HEK293 (cell line): ENCODE measurements at regions not wholly inside any gene's neighbourhood (a gene's known extent, or its start where the extent isn't known, plus 50 kb on each side); places are given as distances from the start of the nearest gene placed in this dataset.

Experiments
- CTCF ChIA-PET: fragments of 350-600 bp; formaldehyde crosslinking; extraction: SDS; loops from one replicate; lab custom pipeline; 2021; ENCODE audit warnings: antibody characterized with exemption; lab: Yijun Ruan, JAX
- POLR2A ChIA-PET: fragments of 300-600 bp; formaldehyde crosslinking; extraction: SDS; loops from one replicate; lab custom pipeline; 2020; ENCODE audit warnings: antibody characterized with exemption, inconsistent platforms; lab: Yijun Ruan, JAX
- H3K27ac ChIP-seq: fragments of 200-500 bp; sonication (Bioruptor generic); 2 replicates; pipeline ENCODE4 v1.5.1; 2014; ENCODE audit warnings: low read depth, low read length, control low read depth, inconsistent platforms; ENCODE audit errors: extremely low read depth
- H3K36me3 ChIP-seq, 2 experiments: fragments of 200-500 bp in 1 of 2; sonication (Bioruptor generic) in 1 of 2; 1 replicate in 1 of 2; 2 replicates in 1 of 2; pipeline ENCODE4 v1.5.1; 2014 to 2017; ENCODE audit warnings: inconsistent platforms in 2 of 2, low read length in 2 of 2; ENCODE audit not compliant: control insufficient read depth in 2 of 2, insufficient read depth in 1 of 2
- H3K4me1 ChIP-seq: fragments of 200-500 bp; sonication (Bioruptor generic); 2 replicates; pipeline ENCODE4 v1.5.1; 2014; ENCODE audit warnings: mild to moderate bottlenecking, low read length, inconsistent platforms; ENCODE audit not compliant: control insufficient read depth, insufficient read depth
- H3K4me3 ChIP-seq: 2 replicates; pipeline ENCODE4 v1.5.1; 2011; ENCODE audit warnings: low read depth, mild to moderate bottlenecking, control low read depth, low read length, moderate library complexity
- H3K9me3 ChIP-seq: fragments of 200-500 bp; sonication (Bioruptor generic); 2 replicates; pipeline ENCODE4 v1.5.1; 2014; ENCODE audit warnings: low read depth, low read length, inconsistent platforms; ENCODE audit not compliant: control insufficient read depth, insufficient read depth
- SCRT2 ChIP-seq: fragments of 450-650 bp; formaldehyde crosslinking; IDR thresholded peaks from 2 replicates; pipeline ENCODE4 v1.5.1; 2016; ENCODE audit warnings: missing biosample characterization, missing genetic modification characterization
- ZNF19 ChIP-seq: fragments of 450-650 bp; formaldehyde crosslinking; IDR thresholded peaks from 2 replicates; pipeline ENCODE4; 2016; ENCODE audit warnings: missing biosample characterization, missing genetic modification characterization, low read depth
- ZNF202 ChIP-seq: fragments of 450-650 bp; formaldehyde crosslinking; IDR thresholded peaks from 2 replicates; pipeline ENCODE4 v1.5.1; 2016; ENCODE audit warnings: missing biosample characterization, missing genetic modification characterization, borderline replicate concordance
- ZNF211 ChIP-seq: fragments of 450-650 bp; formaldehyde crosslinking; IDR thresholded peaks from 2 replicates; pipeline ENCODE4 v1.5.1; 2016; ENCODE audit warnings: low read depth, missing biosample characterization, missing genetic modification characterization
- ZNF239 ChIP-seq: fragments of 450-650 bp; formaldehyde crosslinking; IDR thresholded peaks from 2 replicates; pipeline ENCODE4 v1.5.1; 2016; ENCODE audit warnings: missing biosample characterization, missing genetic modification characterization
- ZNF274 ChIP-seq, 2 experiments: fragments of 200-500 bp in 1 of 2; fragments of 450-650 bp in 1 of 2; sonication (Bioruptor generic) in 1 of 2; formaldehyde crosslinking in 1 of 2; IDR thresholded peaks; 2 replicates each; pipeline versions ENCODE4 v1.5.1 to v1.6.1; 2014 to 2016; ENCODE audit warnings: borderline replicate concordance in 1 of 2, inconsistent platforms in 1 of 2, low read length in 1 of 2, missing biosample characterization in 1 of 2, missing genetic modification characterization in 1 of 2
- ZNF311 ChIP-seq: fragments of 450-650 bp; formaldehyde crosslinking; IDR thresholded peaks from 2 replicates; pipeline ENCODE4 v1.5.1; 2017; ENCODE audit warnings: missing biosample characterization, missing genetic modification characterization, borderline replicate concordance
- ZNF354C ChIP-seq: fragments of 450-650 bp; formaldehyde crosslinking; IDR thresholded peaks from 2 replicates; pipeline ENCODE4 v1.5.1; 2016; ENCODE audit warnings: missing biosample characterization, missing genetic modification characterization, low read depth, borderline replicate concordance
- ZNF391 ChIP-seq: fragments of 450-650 bp; formaldehyde crosslinking; IDR thresholded peaks from 2 replicates; pipeline ENCODE4 v1.5.1; 2016; ENCODE audit warnings: low read depth, missing biosample characterization, missing genetic modification characterization, borderline replicate concordance
- ZNF394 ChIP-seq: fragments of 450-650 bp; formaldehyde crosslinking; IDR thresholded peaks from 2 replicates; pipeline ENCODE4 v1.5.1; 2016; ENCODE audit warnings: missing biosample characterization, missing genetic modification characterization, mild to moderate bottlenecking, moderate library complexity, borderline replicate concordance
- ZNF529 ChIP-seq: fragments of 450-650 bp; formaldehyde crosslinking; IDR thresholded peaks from 2 replicates; pipeline ENCODE4 v1.5.1; 2017; ENCODE audit warnings: missing genetic modification characterization, missing biosample characterization; ENCODE audit not compliant: insufficient replicate concordance
- ZNF830 ChIP-seq: fragments of 450-650 bp; IDR thresholded peaks from 2 replicates; pipeline ENCODE4 v1.5.0; 2018; ENCODE audit warnings: missing biosample characterization, missing genetic modification characterization, low read depth, mild to moderate bottlenecking, moderate library complexity
- TF ChIP-seq, protein P1 (sequence below): fragments of 450-650 bp; formaldehyde crosslinking; IDR thresholded peaks from 2 replicates; pipeline ENCODE4 v1.5.1; 2016; ENCODE audit warnings: missing biosample characterization, missing genetic modification characterization
- TF ChIP-seq, protein P2 (sequence below): fragments of 450-650 bp; formaldehyde crosslinking; IDR thresholded peaks from 2 replicates; pipeline ENCODE4 v1.5.1; 2016; ENCODE audit warnings: missing biosample characterization, missing genetic modification characterization
- TF ChIP-seq, protein P3 (sequence below): fragments of 450-650 bp; formaldehyde crosslinking; IDR thresholded peaks from 2 replicates; pipeline ENCODE4; 2016; ENCODE audit warnings: missing biosample characterization, missing genetic modification characterization
- TF ChIP-seq, protein P4 (sequence below): fragments of 450-650 bp; formaldehyde crosslinking; IDR thresholded peaks from 2 replicates; pipeline ENCODE4 v1.5.1; 2017; ENCODE audit warnings: missing biosample characterization, missing genetic modification characterization
- TF ChIP-seq, protein P5 (sequence below): fragments of 450-650 bp; formaldehyde crosslinking; IDR thresholded peaks from 2 replicates; pipeline ENCODE4 v1.5.1; 2016; ENCODE audit warnings: missing biosample characterization, missing genetic modification characterization

DNA sequence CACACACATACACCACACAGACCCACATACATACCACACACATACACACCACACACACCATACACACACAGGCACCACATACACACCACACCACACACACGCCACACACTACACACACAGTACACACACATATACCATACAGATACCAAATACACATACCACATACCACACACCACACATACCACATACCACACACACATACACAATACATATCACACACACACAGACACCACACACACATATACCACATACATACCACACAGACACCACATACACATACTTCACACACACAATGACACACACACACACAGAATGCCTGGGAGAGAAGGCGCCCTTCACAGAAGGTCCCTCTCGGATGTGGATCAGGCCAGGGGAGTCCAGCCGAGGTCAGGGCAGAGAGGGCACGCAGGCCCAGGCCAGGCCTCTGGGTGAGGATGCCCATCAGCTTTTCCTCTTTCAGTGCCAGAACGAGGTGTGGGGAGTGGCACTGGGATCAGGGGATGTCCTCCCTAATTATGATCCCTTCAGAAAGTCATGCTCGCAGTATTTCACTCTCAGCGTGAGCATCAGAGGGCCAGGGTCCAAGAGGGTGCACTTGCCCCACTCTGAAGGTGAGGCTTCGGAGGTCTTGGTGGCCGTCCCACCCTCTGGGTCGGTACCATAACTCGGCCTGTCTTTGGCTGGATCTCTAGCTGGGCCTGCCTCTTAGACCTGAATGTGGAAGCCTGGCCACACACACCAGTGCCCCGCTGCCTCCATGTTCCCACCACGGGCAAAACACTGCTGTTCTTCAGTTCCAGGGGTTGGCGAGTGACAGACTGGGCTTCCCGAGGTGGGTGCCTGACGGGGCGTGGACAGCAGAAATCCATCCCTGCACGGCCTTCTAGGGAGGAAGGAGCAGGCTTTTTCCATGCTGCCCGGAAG lies 70.6 kb upstream of the ODC1 start:
- TF ChIP-seq ZNF529 (tag by site-specific recombination) (no peak), ZNF19 (tag by site-specific recombination) (no peak), ZNF211 (peak; percentile 94), SCRT2 (tag by site-specific recombination) (no peak), ZNF274 (IDR thresholded peaks at IDR 0.05; ENCODE audit: low read length) (no peak), ZNF274 (tag by site-specific recombination; IDR thresholded peaks at IDR 0.05; ENCODE audit: borderline replicate concordance) (no peak), ZNF830 (tag by site-specific recombination) (no peak), ZNF202 (tag by site-specific recombination) (no peak), ZNF394 (tag by site-specific recombination) (no peak), ZNF354C (no peak), ZNF311 (tag by site-specific recombination) (no peak), ZNF391 (tag by site-specific recombination) (no peak), ZNF239 (no peak)
- TF ChIP-seq, protein P1, sequence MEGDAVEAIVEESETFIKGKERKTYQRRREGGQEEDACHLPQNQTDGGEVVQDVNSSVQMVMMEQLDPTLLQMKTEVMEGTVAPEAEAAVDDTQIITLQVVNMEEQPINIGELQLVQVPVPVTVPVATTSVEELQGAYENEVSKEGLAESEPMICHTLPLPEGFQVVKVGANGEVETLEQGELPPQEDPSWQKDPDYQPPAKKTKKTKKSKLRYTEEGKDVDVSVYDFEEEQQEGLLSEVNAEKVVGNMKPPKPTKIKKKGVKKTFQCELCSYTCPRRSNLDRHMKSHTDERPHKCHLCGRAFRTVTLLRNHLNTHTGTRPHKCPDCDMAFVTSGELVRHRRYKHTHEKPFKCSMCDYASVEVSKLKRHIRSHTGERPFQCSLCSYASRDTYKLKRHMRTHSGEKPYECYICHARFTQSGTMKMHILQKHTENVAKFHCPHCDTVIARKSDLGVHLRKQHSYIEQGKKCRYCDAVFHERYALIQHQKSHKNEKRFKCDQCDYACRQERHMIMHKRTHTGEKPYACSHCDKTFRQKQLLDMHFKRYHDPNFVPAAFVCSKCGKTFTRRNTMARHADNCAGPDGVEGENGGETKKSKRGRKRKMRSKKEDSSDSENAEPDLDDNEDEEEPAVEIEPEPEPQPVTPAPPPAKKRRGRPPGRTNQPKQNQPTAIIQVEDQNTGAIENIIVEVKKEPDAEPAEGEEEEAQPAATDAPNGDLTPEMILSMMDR (tag by site-specific recombination), result no peak
- TF ChIP-seq, protein P2, sequence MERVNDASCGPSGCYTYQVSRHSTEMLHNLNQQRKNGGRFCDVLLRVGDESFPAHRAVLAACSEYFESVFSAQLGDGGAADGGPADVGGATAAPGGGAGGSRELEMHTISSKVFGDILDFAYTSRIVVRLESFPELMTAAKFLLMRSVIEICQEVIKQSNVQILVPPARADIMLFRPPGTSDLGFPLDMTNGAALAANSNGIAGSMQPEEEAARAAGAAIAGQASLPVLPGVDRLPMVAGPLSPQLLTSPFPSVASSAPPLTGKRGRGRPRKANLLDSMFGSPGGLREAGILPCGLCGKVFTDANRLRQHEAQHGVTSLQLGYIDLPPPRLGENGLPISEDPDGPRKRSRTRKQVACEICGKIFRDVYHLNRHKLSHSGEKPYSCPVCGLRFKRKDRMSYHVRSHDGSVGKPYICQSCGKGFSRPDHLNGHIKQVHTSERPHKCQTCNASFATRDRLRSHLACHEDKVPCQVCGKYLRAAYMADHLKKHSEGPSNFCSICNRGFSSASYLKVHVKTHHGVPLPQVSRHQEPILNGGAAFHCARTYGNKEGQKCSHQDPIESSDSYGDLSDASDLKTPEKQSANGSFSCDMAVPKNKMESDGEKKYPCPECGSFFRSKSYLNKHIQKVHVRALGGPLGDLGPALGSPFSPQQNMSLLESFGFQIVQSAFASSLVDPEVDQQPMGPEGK (tag by site-specific recombination), result no peak
- TF ChIP-seq, protein P3, sequence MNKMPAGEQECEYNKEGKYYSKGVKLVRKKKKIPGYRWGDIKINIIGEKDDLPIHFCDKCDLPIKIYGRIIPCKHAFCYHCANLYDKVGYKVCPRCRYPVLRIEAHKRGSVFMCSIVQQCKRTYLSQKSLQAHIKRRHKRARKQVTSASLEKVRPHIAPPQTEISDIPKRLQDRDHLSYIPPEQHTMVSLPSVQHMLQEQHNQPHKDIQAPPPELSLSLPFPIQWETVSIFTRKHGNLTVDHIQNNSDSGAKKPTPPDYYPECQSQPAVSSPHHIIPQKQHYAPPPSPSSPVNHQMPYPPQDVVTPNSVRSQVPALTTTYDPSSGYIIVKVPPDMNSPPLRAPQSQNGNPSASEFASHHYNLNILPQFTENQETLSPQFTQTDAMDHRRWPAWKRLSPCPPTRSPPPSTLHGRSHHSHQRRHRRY (tag by site-specific recombination), result no peak
- TF ChIP-seq, protein P4, sequence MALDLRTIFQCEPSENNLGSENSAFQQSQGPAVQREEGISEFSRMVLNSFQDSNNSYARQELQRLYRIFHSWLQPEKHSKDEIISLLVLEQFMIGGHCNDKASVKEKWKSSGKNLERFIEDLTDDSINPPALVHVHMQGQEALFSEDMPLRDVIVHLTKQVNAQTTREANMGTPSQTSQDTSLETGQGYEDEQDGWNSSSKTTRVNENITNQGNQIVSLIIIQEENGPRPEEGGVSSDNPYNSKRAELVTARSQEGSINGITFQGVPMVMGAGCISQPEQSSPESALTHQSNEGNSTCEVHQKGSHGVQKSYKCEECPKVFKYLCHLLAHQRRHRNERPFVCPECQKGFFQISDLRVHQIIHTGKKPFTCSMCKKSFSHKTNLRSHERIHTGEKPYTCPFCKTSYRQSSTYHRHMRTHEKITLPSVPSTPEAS (tag by site-specific recombination), result peak; percentile 58; the same call in 1 of the 2 replicates
- TF ChIP-seq, protein P5, sequence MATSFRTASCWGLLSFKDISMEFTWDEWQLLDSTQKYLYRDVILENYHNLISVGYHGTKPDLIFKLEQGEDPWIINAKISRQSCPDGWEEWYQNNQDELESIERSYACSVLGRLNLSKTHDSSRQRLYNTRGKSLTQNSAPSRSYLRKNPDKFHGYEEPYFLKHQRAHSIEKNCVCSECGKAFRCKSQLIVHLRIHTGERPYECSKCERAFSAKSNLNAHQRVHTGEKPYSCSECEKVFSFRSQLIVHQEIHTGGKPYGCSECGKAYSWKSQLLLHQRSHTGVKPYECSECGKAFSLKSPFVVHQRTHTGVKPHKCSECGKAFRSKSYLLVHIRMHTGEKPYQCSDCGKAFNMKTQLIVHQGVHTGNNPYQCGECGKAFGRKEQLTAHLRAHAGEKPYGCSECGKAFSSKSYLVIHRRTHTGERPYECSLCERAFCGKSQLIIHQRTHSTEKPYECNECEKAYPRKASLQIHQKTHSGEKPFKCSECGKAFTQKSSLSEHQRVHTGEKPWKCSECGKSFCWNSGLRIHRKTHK (tag by site-specific recombination), result no peak
- TF ChIP-seq, all 188 proteins: peak for 2
- H3K9me3 ChIP-seq, result no peaks in the 10 kb centered on the region; the same call in 1 of the 2 replicates
- no peaks in the 10 kb centered on the region for H3K4me1 ChIP-seq
- H3K27ac ChIP-seq, result no peak overlapping the region
- CTCF ChIA-PET, result no interaction called here
- no peaks in the 10 kb centered on the region for H3K36me3 ChIP-seq
- no peak overlapping the region for H3K4me3 ChIP-seq
- POLR2A ChIA-PET, result no interaction called here
